Left renal cortex interstitium (tissue), 4 donors: ENCODE measurements at regions not wholly inside any gene's neighbourhood (a gene's known extent, or its start where the extent isn't known, plus 50 kb on each side); places are given as distances from the start of the nearest gene placed in this dataset.

Experiments
- DNase-seq, 4 donors: peaks; one replicate each; pipeline ENCODE4 v3.0.0-alpha.2; 2013; ENCODE audit warnings: low read depth in 4 of 4, low spot score in 2 of 4, missing footprints in 1 of 4

DNA sequence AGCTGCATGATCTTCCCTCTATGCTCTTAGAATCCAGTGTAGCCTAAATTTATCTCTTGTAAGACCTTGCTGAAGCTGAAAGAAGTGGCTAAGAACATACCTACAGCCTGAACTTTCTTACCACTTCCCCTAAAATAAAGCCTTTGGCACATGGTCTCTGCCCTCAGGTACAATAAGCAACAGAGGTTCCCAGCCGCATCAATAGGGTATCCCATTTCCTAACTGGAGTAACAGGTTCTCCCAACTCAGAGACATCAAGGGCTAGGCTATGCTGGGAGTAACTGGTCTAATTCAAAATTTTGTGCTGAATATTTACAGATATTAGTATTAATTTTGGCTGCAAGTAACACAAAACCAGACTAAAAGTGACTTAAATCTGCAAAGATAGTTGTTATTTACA is 335.8 kb upstream of the TRPC7 start:
- DNase-seq = no peak

GRCh38 chr5:136699651-136700050 is 334.3 kb upstream of the TRPC7 start:
- no peak for DNase-seq

GRCh38 chr5:136698970-136699369 is 333.6 kb upstream of the TRPC7 start:
- DNase-seq = no peak

DNA sequence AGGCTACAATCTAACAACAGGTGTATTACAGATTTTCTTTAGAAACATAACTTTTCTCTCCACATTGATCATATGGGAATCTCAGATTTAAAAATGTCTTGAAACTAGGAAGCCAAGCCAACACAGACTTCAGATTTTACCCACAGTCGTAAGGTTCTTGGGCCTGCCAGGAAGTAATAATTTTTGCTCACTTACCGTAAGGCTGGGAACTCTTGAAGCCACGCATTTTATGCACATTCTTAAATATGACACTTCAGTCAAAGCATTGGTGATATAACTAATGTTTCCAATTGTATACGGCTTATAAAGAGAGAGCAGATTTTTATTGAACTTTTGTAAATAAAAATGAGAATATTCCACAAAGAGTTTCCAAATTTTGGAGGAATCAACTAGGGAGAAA is 328.9 kb upstream of the TRPC7 start:
- no peak for DNase-seq

DNA sequence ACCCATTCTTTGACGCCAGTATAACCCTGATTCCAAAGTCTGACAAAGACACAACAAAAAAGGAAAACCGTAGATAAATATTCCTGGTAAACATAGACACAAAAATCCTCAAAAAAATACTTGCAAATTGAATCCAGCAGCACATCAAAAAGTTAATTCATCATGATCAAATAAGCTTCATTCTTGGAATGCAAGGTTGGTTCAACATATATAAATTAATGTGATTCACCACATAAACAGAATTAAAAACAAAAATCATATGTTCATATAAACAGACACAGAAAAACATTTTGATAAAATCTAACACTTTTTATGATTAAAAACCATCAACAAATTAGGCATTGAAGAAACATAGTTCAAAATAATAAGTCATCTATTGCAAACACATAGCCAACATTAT is 324.2 kb upstream of the TRPC7 start:
- DNase-seq = no peak

- DNase-seq = peak in 1 of 4 donors; percentile 7
Measured at GRCh38 chr5:136686192-136686872, 321.0 kb upstream of the TRPC7 start.

DNA sequence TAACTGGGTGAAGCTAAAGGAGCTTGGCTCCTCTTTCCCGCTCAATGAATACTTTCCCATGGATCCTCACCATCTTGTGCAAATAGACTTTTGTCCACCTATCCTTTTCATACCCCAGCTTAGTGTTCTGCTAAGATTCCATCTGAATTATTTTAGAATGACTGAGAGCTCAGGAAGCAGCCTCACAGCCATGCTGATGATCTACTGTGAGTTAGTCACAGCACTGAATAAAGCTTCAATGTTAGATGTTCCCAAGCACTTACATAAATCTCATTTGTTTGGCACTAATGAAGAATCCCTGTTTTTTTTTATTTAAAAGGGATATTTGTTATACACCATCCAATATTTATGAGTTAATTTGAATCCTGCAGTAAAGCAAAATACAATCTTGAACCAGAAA is 317.6 kb upstream of the TRPC7 start:
- DNase-seq = no peak

DNA sequence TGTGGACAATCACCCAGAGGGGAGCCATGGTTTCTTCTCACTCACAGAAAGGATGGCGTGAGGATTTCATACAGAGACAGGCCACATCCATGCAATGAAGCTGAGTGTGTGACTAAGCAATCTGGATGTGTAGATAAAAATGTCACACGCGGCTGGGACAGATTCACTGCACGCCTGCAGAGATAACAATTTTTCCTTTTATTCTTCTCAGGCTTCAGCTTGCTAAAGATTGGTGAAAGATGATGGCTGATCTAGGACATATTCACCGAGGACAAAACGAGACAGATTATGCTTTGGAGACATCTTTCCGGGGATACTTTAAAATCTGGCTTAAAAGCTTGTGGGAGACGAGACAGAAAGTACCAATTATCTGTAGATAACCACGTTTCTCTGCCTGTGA is 313.9 kb upstream of the TRPC7 start:
- no peak for DNase-seq

GRCh38 chr5:136677217-136677616 is 311.9 kb upstream of the TRPC7 start:
- no peak for DNase-seq

- no peak for DNase-seq
Measured at GRCh38 chr5:136676685-136677084, 311.3 kb upstream of the TRPC7 start.

DNA sequence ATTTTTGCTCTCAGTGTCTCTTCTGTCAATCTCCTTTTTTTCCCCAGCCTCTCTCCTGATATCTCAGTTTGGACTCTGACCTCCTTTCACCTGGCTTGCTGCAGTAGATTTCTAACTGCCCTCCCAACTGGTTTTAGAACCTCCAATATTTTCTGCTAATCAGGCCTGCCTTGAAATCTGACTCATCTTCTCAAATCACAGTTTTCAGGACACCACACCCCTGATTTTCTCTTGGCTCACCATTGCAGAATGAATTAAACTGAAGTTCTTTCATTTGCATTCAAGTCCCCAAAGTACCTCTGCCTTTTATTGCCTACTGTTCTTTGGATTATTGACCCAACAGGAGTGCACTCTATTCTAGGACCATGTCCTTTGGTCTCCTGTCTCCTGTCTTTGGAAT is 310.4 kb upstream of the TRPC7 start:
- no peak for DNase-seq

DNA sequence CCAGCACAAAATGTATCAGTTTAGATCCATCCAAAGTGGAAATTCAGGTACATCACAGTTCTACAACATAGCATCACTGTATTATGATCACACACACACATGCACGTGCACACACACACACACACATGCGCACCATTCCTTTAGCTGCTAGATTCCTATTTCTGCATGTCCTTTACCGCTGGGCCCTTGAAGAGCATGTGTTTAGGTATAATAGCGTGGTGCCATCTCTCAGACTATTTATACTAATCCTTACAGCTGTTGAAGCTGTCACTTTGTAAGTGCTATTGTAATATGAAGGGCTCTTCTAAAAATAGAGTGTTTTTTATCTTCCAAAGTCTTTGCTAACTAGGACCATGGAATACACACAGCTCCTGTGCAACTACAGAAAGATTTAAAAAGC is 308.8 kb upstream of the TRPC7 start:
- DNase-seq = no peak

DNA sequence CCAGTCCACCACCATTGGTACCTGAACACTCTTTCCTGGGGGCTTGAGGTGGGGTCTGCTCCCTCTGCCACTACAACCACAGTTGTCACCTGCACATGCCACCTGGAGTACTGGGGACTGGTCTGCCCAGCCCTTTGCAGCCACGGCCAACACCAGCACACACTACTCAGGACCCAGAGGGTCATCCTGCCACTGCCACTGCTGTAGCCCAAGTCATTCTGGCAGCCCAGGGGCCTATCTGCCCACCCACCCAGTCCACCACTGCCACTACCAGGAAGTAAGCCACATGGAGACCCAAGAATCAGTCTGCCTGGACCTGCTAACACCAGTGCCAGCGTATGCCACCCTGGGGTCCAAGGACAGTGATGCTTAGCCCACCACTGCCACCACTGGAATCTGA is 302.4 kb upstream of the TRPC7 start:
- no peak for DNase-seq

DNA sequence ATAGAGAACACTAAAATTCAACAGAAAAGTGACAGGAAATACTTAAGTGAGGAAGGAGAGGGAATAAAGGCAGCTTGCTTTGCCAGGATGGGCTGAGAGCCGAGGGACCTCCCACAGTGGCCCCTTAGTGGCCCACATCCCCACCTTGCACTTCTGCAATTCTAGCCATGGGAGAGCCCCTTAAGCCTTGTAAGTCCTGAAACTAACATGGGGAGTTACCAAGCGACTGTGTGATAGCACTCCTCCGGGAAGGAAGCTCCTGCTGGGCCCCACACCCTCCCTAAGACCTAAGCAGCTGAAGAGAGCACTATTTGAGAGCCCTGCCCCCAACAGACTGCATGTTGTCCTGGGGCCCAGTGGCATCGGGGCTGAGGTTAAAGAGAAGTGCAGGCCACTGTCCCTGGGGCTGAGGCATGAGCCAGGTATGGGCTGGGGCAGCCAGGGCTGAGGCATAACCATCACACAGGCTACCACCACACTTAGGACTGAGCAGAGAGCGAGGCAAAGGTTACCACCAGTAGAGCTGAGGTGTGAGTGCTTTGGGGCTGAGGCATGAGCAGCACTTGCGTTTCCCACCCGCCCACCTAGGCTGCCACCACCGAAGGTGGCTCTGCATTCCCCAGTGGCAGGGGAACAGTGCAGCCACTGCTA is 301.8 kb upstream of the TRPC7 start:
- no peak for DNase-seq

- no peak for DNase-seq
Measured at GRCh38 chr5:136665331-136665730, 300.0 kb upstream of the TRPC7 start.

DNA sequence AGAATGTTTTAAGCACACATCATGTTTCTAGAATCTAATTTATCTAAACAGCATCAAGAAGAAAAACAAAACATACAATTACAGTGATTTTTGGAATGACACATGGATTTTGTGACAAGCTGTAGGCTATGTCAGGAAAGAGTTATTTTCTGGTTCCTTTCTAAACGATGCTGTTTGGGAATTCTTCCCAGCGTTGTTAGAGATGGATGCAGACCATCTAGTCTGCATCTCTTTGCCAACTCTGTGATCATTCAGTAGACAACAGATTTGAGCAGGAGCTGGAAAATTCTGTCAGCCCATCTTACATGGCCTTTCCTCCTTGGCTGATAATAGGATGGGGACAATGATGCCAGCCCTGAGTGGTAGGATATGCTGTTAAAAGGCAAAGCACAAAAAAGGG is 295.7 kb upstream of the TRPC7 start:
- no peak for DNase-seq

GRCh38 chr5:136656811-136657210 is 291.5 kb upstream of the TRPC7 start:
- no peak for DNase-seq

DNA sequence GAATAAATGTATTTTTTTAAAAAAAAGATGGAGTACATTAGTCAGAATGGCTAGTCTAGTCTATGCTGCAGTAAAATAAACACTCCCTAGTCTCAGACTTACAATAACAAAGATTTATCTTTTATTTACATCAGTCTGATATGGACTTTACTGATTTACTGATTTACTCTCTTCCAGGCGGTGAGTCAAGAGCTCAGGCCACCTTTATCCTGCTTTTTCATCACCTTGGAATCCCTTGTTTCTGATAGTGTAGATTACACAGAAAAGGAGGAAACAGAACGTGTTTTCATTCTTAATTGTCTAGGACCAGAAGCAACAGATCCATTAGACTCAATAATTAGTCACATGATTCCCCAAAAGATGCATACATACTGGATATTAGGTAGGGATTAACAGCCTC is 290.1 kb upstream of the TRPC7 start:
- DNase-seq = no peak

GRCh38 chr5:136646915-136647314 is 281.6 kb upstream of the TRPC7 start:
- no peak for DNase-seq

- no peak for DNase-seq
Measured at GRCh38 chr5:136642976-136643375, 277.6 kb upstream of the TRPC7 start.

DNA sequence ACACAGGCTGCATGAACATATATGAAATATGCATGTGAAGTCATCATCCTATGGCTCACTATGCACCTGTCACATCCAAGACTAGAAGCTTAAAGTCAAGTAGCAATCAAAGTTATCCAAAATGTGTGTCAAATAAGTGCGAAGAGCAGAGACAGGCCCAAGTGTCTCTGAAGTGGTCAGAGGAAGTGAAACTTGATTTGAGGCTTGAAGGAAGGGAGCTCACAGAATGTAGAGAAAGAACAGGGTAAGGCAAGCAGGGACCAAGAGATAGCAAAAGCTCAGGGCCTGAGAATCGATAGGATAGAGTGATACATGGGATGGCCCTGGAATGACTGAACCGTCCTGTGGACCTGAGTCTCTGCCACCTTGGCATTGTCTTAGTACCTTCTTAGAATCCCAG is 274.3 kb upstream of the TRPC7 start:
- DNase-seq = no peak

DNA sequence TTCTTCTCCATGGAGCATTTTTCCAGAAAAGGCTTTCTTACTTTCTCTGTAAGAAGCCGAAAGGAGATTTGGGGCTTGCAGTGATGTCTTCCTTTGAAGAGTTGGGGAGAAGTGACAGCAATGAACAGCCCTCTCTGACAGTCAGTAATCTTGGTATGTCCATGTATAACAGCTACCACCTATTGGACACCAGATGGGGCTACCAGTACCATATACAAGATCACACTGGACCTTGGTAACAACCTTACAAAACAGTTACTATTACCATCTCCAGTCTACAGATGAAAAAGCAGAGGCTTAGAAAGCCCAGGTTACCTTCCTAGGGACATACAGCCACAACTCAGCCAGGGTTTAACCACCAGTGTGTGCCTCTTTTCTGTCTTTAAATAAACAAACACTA is 272.7 kb upstream of the TRPC7 start:
- DNase-seq = no peak

DNA sequence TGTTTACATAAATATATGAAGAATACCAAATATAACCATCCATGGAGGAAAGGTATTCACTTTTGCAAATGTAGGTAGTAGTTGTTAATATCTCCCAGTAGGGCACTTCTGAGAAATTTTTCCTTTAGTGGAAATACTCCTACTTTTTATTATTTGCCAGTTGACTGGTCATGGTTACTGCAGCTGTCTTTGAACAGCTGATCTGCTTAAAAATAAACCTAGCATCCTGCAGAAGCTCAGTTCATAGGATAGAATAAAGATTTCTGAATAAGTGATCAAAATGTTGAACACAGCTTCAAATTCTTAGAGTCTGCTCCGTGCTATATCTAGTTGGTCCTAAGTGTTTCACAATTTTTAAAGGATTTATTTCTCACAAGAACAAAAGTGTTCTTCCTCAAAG is 270.7 kb upstream of the TRPC7 start:
- no peak for DNase-seq
